Panc1 (cell line): ENCODE measurements at regions not wholly inside any gene's neighbourhood (a gene's known extent, or its start where the extent isn't known, plus 50 kb on each side); places are given as distances from the start of the nearest gene placed in this dataset.

Source experiments
- ATAC-seq: fragments of 200-7000 bp; cut with Tn5 transposase; 2 replicates; pipeline ENCODE4 v1.9.1; 2020; ENCODE audit warnings: mild to moderate bottlenecking, moderate library complexity
- BruUV-seq: library from RNA; stranded (reverse); fragments of 400-500 nt; replicated peaks from 2 replicates; lab custom pipeline; 2021; lab: Mats Ljungman, UMichigan
- CTCF ChIA-PET: fragments of 300-600 bp; sonication (Branson Sonifier 250); formaldehyde crosslinking; loops from one replicate; lab custom pipeline; 2022; ENCODE audit warnings: antibody characterized with exemption; lab: Charles Lee
- POLR2A ChIA-PET: fragments of 300-600 bp; sonication (Branson Sonifier 250); formaldehyde crosslinking; loops from one replicate; lab custom pipeline; 2022; ENCODE audit warnings: antibody characterized with exemption; lab: Charles Lee
- DNase-seq: peaks from one replicate; pipeline ENCODE4 v3.0.0-alpha.2; 2010; ENCODE audit warnings: low read depth, low spot score
- H3K27ac ChIP-seq: 2 replicates; pipeline ENCODE4 v1.5.1; 2011; ENCODE audit warnings: mild to moderate bottlenecking, low read length, inconsistent platforms
- H3K27me3 ChIP-seq: fragments of 200-500 bp; sonication (Bioruptor generic); 2 replicates; pipeline ENCODE4 v1.6.0; 2014; ENCODE audit warnings: low read length, inconsistent platforms; ENCODE audit not compliant: control insufficient read depth, insufficient read depth
- H3K36me3 ChIP-seq: fragments of 200-500 bp; sonication (Bioruptor generic); 2 replicates; pipeline ENCODE4 v1.5.1; 2014; ENCODE audit warnings: inconsistent platforms, mild to moderate bottlenecking, low read length, moderate library complexity; ENCODE audit not compliant: control insufficient read depth, insufficient read depth
- H3K4me1 ChIP-seq: 2 replicates; pipeline ENCODE4 v1.5.1; 2011; ENCODE audit warnings: inconsistent platforms, mild to moderate bottlenecking, low read length, moderate library complexity; ENCODE audit not compliant: control insufficient read depth, insufficient read depth
- H3K4me3 ChIP-seq, 2 experiments: 2 replicates each; pipeline ENCODE4 v1.5.1; 2011 to 2012; ENCODE audit warnings: low read depth in 2 of 2, low read length in 2 of 2, mild to moderate bottlenecking in 2 of 2, inconsistent platforms in 1 of 2, moderate library complexity in 1 of 2
- H3K9me3 ChIP-seq: fragments of 200-500 bp; sonication (Bioruptor generic); 2 replicates; pipeline ENCODE4 v1.5.1; 2014; ENCODE audit warnings: low read depth, mild to moderate bottlenecking, inconsistent platforms, low read length, moderate library complexity; ENCODE audit not compliant: control insufficient read depth, insufficient read depth
- CTCF ChIP-seq: fragments of 450-650 bp; IDR thresholded peaks from 2 replicates; pipeline ENCODE4 v1.5.1; 2017; ENCODE audit warnings: mild to moderate bottlenecking
- POLR2AphosphoS5 ChIP-seq: IDR thresholded peaks from 2 replicates; pipeline ENCODE4 v1.6.1; 2012; ENCODE audit warnings: mild to moderate bottlenecking, low read depth, low read length, moderate library complexity
- REST ChIP-seq, 2 experiments: IDR thresholded peaks; 2 replicates each; pipeline ENCODE4 v1.6.1; 2011 to 2012; ENCODE audit warnings: low read depth in 2 of 2, control low read depth in 1 of 2, low read length in 1 of 2, mild to moderate bottlenecking in 1 of 2, moderate library complexity in 1 of 2; ENCODE audit not compliant: insufficient read depth in 1 of 2
- SIN3A ChIP-seq: IDR thresholded peaks from 2 replicates; pipeline ENCODE4 v1.6.1; 2012; ENCODE audit warnings: low read depth, mild to moderate bottlenecking, low read length, moderate library complexity, borderline replicate concordance; ENCODE audit not compliant: insufficient read depth
- TCF7L2 ChIP-seq: IDR thresholded peaks from 2 replicates; pipeline ENCODE4 v1.6.1; 2011; ENCODE audit warnings: mild to moderate bottlenecking, low read depth, low read length, inconsistent platforms
- in situ Hi-C: cut with HindIII; loops from 2 replicates; pipeline ENCODE4 v1.10.0; 2016; ENCODE audit warnings: low sequenced_read_pairs, low pct_unique_long_range_greater_than_20kb
- intact Hi-C: fragments of 100-400 bp; cut with micrococcal nuclease; formaldehyde crosslinking; loops from one replicate; pipeline ENCODE4 v1.10.0; 2022; ENCODE audit not compliant: unreplicated experiment

- no peak for DNase-seq
- intact Hi-C loops = no loop called here
- POLR2A ChIA-PET = no interaction called here
These were observed 762.2 kb downstream of the NR2F2 start for GRCh38 chr15:97092656-97093055.

DNA sequence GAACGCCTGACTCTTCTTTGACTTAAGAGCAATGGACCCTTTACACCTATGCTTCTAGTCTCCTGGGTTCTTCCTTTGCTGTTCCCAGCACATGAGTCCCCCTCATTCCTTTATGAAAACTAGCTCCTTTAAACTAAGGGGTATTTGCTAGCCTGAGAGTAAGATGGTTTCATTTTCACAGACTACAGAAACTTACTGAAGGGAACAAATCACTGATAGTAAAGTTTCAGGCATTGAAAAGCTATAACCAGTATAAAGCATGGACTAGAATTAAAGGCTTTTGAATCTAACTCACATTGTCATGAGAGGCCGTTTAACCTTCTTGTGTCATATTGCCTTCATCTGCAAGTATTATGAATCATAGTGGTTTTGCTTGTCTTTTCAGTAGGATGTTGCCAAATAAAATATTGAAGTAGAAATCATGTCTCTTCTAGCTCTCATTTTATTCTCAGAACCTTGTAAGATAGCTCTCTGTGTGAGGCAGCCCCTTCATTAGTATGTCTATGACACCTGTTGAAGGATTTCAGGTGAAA lies 765.9 kb downstream of the NR2F2 start:
- Histone ChIP-seq H3K27ac (no peak overlapping the region), H3K4me1 (no peaks in the 10 kb centered on the region), H3K36me3 (no peaks in the 10 kb centered on the region), H3K27me3 (no peaks in the 10 kb centered on the region), H3K9me3 (no peaks in the 10 kb centered on the region), H3K4me3 (no peak overlapping the region)
- POLR2A ChIA-PET = no interaction called here
- intact Hi-C loops = no loop called here
- in situ Hi-C loops = no loop called here
- no TSS peak for BruUV-seq
- ATAC-seq (no peak), DNase-seq (no peak)
- CTCF ChIA-PET = no interaction called here
- no peak for TF ChIP-seq CTCF
- no peak for TF ChIP-seq REST (IDR thresholded peaks at IDR 0.05; ENCODE audit: insufficient read depth in 1 of 2, low read depth in 2 of 2, low read length in 1 of 2)
- TF ChIP-seq POLR2AphosphoS5 = no peak
- TF ChIP-seq TCF7L2 = no peak
- no peak for TF ChIP-seq SIN3A

More at GRCh38 chr15:97092656-97093055, 762.2 kb downstream of the NR2F2 start:
- no peaks in the 10 kb centered on the region for H3K36me3 ChIP-seq
- H3K4me3 ChIP-seq = no peak overlapping the region
- CTCF ChIA-PET = no interaction called here
- H3K27me3 ChIP-seq = no peaks in the 10 kb centered on the region
- BruUV-seq = no TSS peak
- H3K27ac ChIP-seq = no peak overlapping the region
- TF ChIP-seq TCF7L2 = no peak
- no peak for TF ChIP-seq SIN3A
- no peak for TF ChIP-seq POLR2AphosphoS5
- TF ChIP-seq REST (IDR thresholded peaks at IDR 0.05; ENCODE audit: insufficient read depth in 1 of 2, low read depth in 2 of 2, low read length in 1 of 2) = no peak
- TF ChIP-seq CTCF = no peak
- ATAC-seq = no peak
- no peaks in the 10 kb centered on the region for H3K4me1 ChIP-seq
- H3K9me3 ChIP-seq = no peaks in the 10 kb centered on the region
- in situ Hi-C loops = no loop called here
